Colon (tissue), 2 donors: ENCODE measurements at regions not wholly inside any gene's neighbourhood (a gene's known extent, or its start where the extent isn't known, plus 50 kb on each side); places are given as distances from the start of the nearest gene placed in this dataset.
"Not testable (repeated sequence)": the region's sequence is repeated elsewhere in the genome, so short reads cannot be mapped to it uniquely, and the experiment has no call there.

Experiments used
- FAIRE-seq: peaks from 2 replicates; lab custom pipeline; 2012; peaks lifted over from hg19 to GRCh38; lab: Jason Lieb, UNC
- donor health status: control.
- donor health status: control.

- FAIRE-seq: peak; percentile 82
Measured at GRCh38 chrX:121433289-121433688, 385.9 kb downstream of the GLUD2 start.

GRCh38 chrX:121437666-121438065, 390.3 kb downstream of the GLUD2 start:
- FAIRE-seq: not testable (repeated sequence)

GRCh38 chrX:121455890-121456289, 408.5 kb downstream of the GLUD2 start:
- no peak for FAIRE-seq

- no peak for FAIRE-seq
Measured at GRCh38 chrX:121456315-121456714, 408.9 kb downstream of the GLUD2 start.

GRCh38 chrX:121457096-121457495, 409.7 kb downstream of the GLUD2 start:
- FAIRE-seq: no peak

- no peak for FAIRE-seq
Measured at GRCh38 chrX:121479406-121479805, 432.0 kb downstream of the GLUD2 start.

- peak; percentile 65 for FAIRE-seq
Measured at GRCh38 chrX:121496966-121497365, 449.6 kb downstream of the GLUD2 start.

- no peak for FAIRE-seq
Measured at GRCh38 chrX:121504153-121504552, 456.7 kb downstream of the GLUD2 start.

- FAIRE-seq: no peak
Measured at GRCh38 chrX:121546317-121546716, 498.9 kb downstream of the GLUD2 start.

GRCh38 chrX:121558886-121559285, 511.5 kb downstream of the GLUD2 start:
- no peak for FAIRE-seq

- no peak for FAIRE-seq
Measured at GRCh38 chrX:121562616-121563015, 515.2 kb downstream of the GLUD2 start.

- no peak for FAIRE-seq
Measured at GRCh38 chrX:121569609-121570008, 522.2 kb downstream of the GLUD2 start.

GRCh38 chrX:121570072-121570841, 522.8 kb downstream of the GLUD2 start:
- FAIRE-seq: no peak

- FAIRE-seq: no peak
Measured at GRCh38 chrX:121571333-121571732, 523.9 kb downstream of the GLUD2 start.

GRCh38 chrX:121574384-121574783, 527.0 kb downstream of the GLUD2 start:
- peak; percentile 92 for FAIRE-seq

GRCh38 chrX:121579016-121579760, 531.8 kb downstream of the GLUD2 start:
- FAIRE-seq: no peak

GRCh38 chrX:121581885-121582284, 534.5 kb downstream of the GLUD2 start:
- no peak for FAIRE-seq

- FAIRE-seq: no peak
Measured at GRCh38 chrX:121585626-121586025, 538.2 kb downstream of the GLUD2 start.

- FAIRE-seq: peak; percentile 70
Measured at GRCh38 chrX:121592884-121593283, 545.5 kb downstream of the GLUD2 start.

GRCh38 chrX:121598356-121598755, 550.9 kb downstream of the GLUD2 start:
- FAIRE-seq: no peak

- FAIRE-seq: no peak
Measured at GRCh38 chrX:121635141-121635540, 587.7 kb downstream of the GLUD2 start.

GRCh38 chrX:121639781-121640180, 592.4 kb downstream of the GLUD2 start:
- FAIRE-seq: peak; percentile 24

- peak; percentile 68 for FAIRE-seq
Measured at GRCh38 chrX:121641560-121641959, 594.1 kb downstream of the GLUD2 start.

GRCh38 chrX:121642415-121642814, 595.0 kb downstream of the GLUD2 start:
- peak; percentile 86 for FAIRE-seq
